ENCODE measurements at regions not wholly inside any gene's neighbourhood (a gene's known extent, or its start where the extent isn't known, plus 50 kb on each side); places are given as distances from the start of the nearest gene placed in this dataset.

GRCh38 chr2:71781695-71782228, 328.4 kb downstream of the DYSF start:
- TF ChIP-seq CTCF (IDR thresholded peaks at IDR 0.05) (no peak), POLR2A (IDR thresholded peaks at IDR 0.05) (no peak)
